GM18861 (cell line): ENCODE measurements at regions not wholly inside any gene's neighbourhood (a gene's known extent, or its start where the extent isn't known, plus 50 kb on each side); places are given as distances from the start of the nearest gene placed in this dataset.
"Not testable (repeated sequence)": the region's sequence is repeated elsewhere in the genome, so short reads cannot be mapped to it uniquely, and the experiment has no call there.

Source experiments
- ATAC-seq: cut with Tn5 transposase; IDR thresholded peaks from one replicate; pipeline ENCODE4 v1.9.1; 2021; ENCODE audit not compliant: unreplicated experiment

GRCh38 chr5:45893309-45893708 lies 197.1 kb upstream of the HCN1 start:
- no peak for ATAC-seq

DNA sequence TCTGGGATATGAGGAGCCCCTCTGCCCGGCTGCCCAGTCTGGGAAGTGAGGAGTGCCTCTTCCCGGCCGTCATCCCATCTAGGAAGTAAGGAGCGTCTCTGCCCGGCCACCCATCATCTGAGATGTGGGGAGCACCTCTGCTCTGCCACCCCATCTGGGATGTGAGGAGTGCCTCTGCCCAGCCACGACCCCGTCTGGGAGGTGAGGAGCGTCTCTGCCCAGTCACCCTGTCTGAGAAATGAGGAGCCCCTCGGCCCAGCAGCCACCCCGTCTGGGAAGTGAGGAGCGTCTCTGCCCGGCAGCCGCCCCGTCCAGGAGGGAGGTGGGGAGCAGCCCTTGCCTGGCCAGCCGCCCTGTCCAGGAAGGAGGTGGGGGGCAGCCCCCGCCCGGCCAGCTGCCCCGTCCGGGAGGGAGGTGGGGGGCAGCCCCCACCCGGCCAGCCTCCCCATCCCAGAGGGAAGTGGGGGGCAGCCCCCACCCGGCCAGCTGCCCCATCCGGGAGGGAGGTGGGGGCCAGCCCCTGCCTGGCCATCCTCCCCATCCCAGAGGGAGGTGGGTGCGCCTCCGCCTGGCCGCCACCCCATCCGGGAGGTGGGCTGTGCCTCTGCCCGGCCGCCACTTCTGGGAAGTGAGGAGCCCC lies 194.4 kb upstream of the HCN1 start:
- ATAC-seq: not testable (repeated sequence)

DNA sequence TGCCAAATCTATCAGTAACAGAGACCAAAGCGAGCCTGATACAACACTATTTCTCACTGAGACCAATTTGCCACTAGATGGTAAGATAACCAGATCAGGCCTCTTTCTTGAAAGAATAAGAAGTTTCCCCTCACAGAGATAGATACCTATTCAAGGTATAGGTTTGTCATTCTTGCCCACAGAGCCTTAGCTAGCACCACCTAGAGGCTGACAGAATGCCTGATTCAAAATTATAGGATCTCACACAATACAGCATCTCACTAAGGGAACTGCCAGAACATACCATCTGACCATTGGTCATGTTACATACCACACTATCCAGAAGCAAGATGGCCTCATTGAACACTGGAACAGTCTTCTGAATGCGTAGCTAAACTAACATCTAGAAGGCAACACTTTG lies 166.6 kb upstream of the HCN1 start:
- no peak for ATAC-seq

- no peak for ATAC-seq
Measured at GRCh38 chr5:45847877-45848276, 151.7 kb upstream of the HCN1 start.

DNA sequence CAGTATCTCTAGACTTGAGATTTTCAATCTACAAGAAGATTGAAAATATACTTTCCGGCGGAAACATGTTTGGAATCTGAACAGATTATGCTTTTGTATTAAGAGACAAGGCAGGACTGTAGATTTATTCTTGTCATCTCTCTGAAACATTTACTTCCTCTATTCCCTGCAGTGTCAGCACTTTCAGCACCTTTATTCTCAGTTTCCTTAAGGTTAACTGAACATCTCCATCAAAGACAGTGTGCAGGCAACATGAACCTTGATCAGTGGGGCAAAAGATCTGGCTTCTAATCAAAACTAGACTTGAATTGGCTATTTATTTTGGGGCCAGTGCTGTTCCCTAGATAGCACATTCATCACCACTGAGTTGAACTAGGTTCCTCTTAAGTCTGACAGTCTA lies 129.9 kb upstream of the HCN1 start:
- ATAC-seq: no peak

DNA sequence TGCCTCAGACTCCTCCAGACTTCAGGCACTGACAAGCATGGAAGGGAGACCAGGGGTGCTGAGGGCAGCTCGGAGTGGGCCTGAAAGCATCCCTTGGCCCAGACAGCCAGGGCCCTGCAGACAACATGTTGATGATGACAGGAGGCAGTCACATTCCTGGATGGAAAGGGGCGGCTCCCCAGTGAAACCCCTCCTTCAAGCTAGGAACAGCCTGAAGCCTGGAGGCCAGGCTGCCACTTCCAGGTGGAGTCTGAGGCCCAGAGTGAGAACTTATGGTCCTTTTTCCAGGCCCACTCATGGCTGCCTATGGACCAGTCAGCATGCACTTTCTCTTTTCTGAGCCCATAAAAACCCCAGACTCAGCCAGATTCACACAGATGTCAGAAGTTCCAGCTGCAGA lies 104.2 kb upstream of the HCN1 start:
- ATAC-seq: no peak

DNA sequence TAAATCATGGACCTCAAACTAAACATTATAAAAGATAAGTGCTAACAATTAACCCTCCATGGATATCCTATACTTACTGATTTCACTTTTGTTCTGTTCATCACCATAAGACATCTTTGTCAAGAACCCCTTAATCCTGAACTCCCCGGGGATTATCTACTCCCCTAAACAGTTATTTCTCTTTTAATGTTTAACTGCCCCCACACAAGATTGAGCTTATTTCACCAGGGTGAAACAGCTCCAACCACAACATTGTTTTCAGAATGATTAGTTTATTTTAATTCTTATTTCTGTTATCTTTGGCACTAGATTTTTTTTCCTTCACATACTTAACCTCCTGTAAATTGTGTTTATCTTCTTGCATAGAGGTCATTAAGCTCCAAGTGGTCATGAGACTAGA lies 103.2 kb upstream of the HCN1 start:
- no peak for ATAC-seq

- no peak for ATAC-seq
Measured at GRCh38 chr5:45796959-45797553, 100.9 kb upstream of the HCN1 start.

- ATAC-seq: no peak
Measured at GRCh38 chr5:45795458-45795857, 99.3 kb upstream of the HCN1 start.

DNA sequence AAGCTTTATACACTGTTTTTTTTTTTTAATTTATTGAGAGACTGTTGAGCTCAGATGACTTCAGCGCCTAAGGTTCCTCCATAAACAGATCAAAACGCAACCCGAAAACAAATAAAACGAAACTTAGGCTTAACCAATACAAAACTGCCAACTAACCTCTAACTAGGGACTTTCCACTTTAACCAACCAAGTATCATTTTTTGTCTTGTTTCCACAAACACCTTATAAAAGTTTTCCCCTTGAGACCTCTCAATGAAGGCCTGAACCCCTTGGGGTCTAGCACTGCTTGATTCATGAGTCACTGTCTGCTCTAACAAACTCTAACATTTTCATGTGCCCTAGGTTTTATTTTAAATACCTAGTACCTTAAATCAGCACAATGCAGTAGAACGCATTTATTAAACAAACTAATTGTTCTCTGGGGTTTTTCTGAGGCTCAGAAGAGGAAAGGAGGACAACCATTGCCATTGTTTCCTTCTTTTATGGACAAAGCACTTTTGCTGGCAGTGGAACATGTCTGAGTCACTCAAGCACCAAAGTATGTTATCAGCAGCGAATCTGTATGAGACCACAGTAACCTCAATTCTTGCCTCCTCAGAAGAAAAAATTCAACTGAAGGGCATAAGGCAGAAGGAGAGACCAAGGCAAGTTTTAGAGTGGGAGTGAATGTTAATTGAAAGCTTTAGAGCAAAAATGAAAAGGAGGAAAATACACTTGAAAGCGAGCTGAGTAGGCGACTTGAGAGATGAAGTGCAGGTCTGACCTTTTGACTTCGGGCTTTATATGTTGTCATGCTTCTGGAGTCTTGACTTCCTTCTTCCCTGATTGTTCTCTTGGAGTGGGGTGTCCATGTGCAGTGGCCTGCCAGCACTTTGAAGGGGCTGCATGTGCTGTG lies 97.7 kb upstream of the HCN1 start:
- peak; percentile 78 for ATAC-seq

- no peak for ATAC-seq
Measured at GRCh38 chr5:45779874-45780671, 83.9 kb upstream of the HCN1 start.

DNA sequence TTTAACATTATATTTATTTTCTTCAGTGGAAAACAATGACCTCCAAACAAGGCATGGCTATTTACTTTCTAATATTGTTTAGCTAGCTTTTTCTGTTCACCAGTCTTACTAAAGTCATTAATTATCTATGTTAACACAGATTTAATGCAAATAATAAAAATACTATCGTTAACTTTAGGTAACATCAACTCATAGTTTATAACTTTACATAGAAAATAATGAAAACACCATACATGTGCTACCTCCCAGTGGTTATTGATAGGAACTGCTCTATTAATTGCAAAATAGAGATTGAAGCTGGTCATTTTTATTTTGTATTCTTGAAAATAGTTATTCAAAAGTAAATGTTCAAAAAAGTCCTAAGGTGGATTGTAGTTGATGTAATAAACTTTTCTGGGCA lies 78.3 kb upstream of the HCN1 start:
- no peak for ATAC-seq

GRCh38 chr5:45772402-45772801 lies 76.2 kb upstream of the HCN1 start:
- ATAC-seq: no peak

- ATAC-seq: no peak
Measured at GRCh38 chr5:45765561-45765960, 69.4 kb upstream of the HCN1 start.

- no peak for ATAC-seq
Measured at GRCh38 chr5:45750574-45750973, 54.4 kb upstream of the HCN1 start.

GRCh38 chr5:45748511-45748910 lies 52.3 kb upstream of the HCN1 start:
- not testable (repeated sequence) for ATAC-seq
